Smooth muscle cell (in vitro differentiated cells): ENCODE measurements at regions not wholly inside any gene's neighbourhood (a gene's known extent, or its start where the extent isn't known, plus 50 kb on each side); places are given as distances from the start of the nearest gene placed in this dataset.
A peak's percentile ranks its signal among the peaks of the same experiment; 100 is the strongest.

Experiments
- DNase-seq: peaks from one replicate; lab custom pipeline; 2025; ENCODE audit not compliant: unreplicated experiment; lab: John Stamatoyannopoulos, UW
- H2AFZ ChIP-seq: fragments of 200-600 bp; sonication (generic); 2 replicates; pipeline ENCODE4 v1.6.0; 2016; ENCODE audit warnings: antibody characterized with exemption, low read depth, mild to moderate bottlenecking
- H3F3A ChIP-seq: fragments of 200-600 bp; sonication (generic); 2 replicates; pipeline ENCODE4 v1.6.0; 2017; ENCODE audit warnings: antibody characterized with exemption, low read depth
- H3K27ac ChIP-seq: fragments of 200-600 bp; sonication (generic); 2 replicates; pipeline ENCODE4 v1.5.1; 2016; ENCODE audit warnings: low read depth, mild to moderate bottlenecking
- H3K27me3 ChIP-seq: fragments of 200-600 bp; sonication (generic); 2 replicates; pipeline ENCODE4 v1.6.1; 2016; ENCODE audit warnings: low read depth, mild to moderate bottlenecking
- H3K36me3 ChIP-seq: fragments of 200-600 bp; sonication (generic); 2 replicates; pipeline ENCODE4 v1.5.1; 2016; ENCODE audit warnings: low read depth
- H3K4me1 ChIP-seq: fragments of 200-600 bp; sonication (generic); 2 replicates; pipeline ENCODE4 v1.5.1; 2016; ENCODE audit warnings: low read depth
- H3K4me2 ChIP-seq: fragments of 200-600 bp; sonication (generic); 2 replicates; pipeline ENCODE4 v1.6.0; 2016; ENCODE audit warnings: mild to moderate bottlenecking
- H3K4me3 ChIP-seq: fragments of 200-600 bp; sonication (generic); 2 replicates; pipeline ENCODE4 v1.5.1; 2016; ENCODE audit warnings: mild to moderate bottlenecking
- H3K79me2 ChIP-seq: fragments of 200-600 bp; sonication (generic); 2 replicates; pipeline ENCODE4 v1.6.0; 2016; ENCODE audit warnings: low read depth, mild to moderate bottlenecking
- H3K9ac ChIP-seq: fragments of 200-600 bp; sonication (generic); 2 replicates; pipeline ENCODE4 v1.6.0; 2016; ENCODE audit warnings: low read depth
- H3K9me3 ChIP-seq: fragments of 200-600 bp; sonication (generic); replicated peaks from 2 replicates; pipeline ENCODE4 v1.5.1; 2016; ENCODE audit warnings: low read depth
- H4K20me1 ChIP-seq: fragments of 200-600 bp; sonication (generic); 2 replicates; pipeline ENCODE4 v1.6.0; 2016; ENCODE audit warnings: low read depth
- CTCF ChIP-seq: fragments of 200-600 bp; sonication (generic); IDR thresholded peaks from 2 replicates; pipeline ENCODE4 v1.5.1; 2017; ENCODE audit warnings: borderline replicate concordance, mild to moderate bottlenecking, antibody characterized with exemption; ENCODE audit not compliant: insufficient read depth, poor library complexity, severe bottlenecking
- WGBS: methylation state at CpG from one replicate; pipeline ENCODE4 v1.1.7; 2016; ENCODE audit warnings: low lambda C conversion rate; 5-methylcytosine and 5-hydroxymethylcytosine counted together

- no peak overlapping the region for H3K4me3 ChIP-seq
- no peak for TF ChIP-seq CTCF
- H2AFZ ChIP-seq, result peak overlapping the region; percentile 1
- no peaks in the 10 kb centered on the region for H3K27me3 ChIP-seq
- WGBS, result 38% methylated on average over 4 of the region's 4 CpGs
- H3K36me3 ChIP-seq, result no peaks in the 10 kb centered on the region
- no peaks in the 10 kb centered on the region for H4K20me1 ChIP-seq
- peaks cover 3% of the 10 kb centered on the region for H3K4me1 ChIP-seq
- no peaks in the 10 kb centered on the region for H3K79me2 ChIP-seq
- no peaks in the 10 kb centered on the region for H3K9me3 ChIP-seq
- H3K9ac ChIP-seq, result no peak overlapping the region
- H3F3A ChIP-seq, result no peaks in the 10 kb centered on the region
- no peak overlapping the region for H3K27ac ChIP-seq
- H3K4me2 ChIP-seq, result no peak overlapping the region
- no peak for DNase-seq
Observed at GRCh38 chr6:16947375-16948015, 154.4 kb upstream of the STMND1 start.

- Histone ChIP-seq H3K4me3 (no peak overlapping the region), H3K9me3 (no peaks in the 10 kb centered on the region), H3K4me1 (peaks cover 3% of the 10 kb centered on the region), H3K36me3 (no peaks in the 10 kb centered on the region), H3K27me3 (no peaks in the 10 kb centered on the region), H3K27ac (no peak overlapping the region), H3K9ac (no peak overlapping the region), H3K4me2 (no peak overlapping the region), H4K20me1 (no peaks in the 10 kb centered on the region), H3F3A (no peaks in the 10 kb centered on the region), H2AFZ (no peak overlapping the region), H3K79me2 (no peaks in the 10 kb centered on the region)
- TF ChIP-seq CTCF, result no peak
- no peak for DNase-seq
- 57% methylated on average over 3 of the region's 3 CpGs for WGBS
Observed at GRCh38 chr6:16944596-16944995, 157.3 kb upstream of the STMND1 start.

- Histone ChIP-seq H3K27me3 (no peaks in the 10 kb centered on the region), H3K4me2 (no peak overlapping the region), H3K36me3 (no peaks in the 10 kb centered on the region), H3K79me2 (no peaks in the 10 kb centered on the region), H3K9me3 (no peaks in the 10 kb centered on the region), H3F3A (no peaks in the 10 kb centered on the region), H3K4me1 (no peaks in the 10 kb centered on the region), H3K4me3 (no peak overlapping the region), H4K20me1 (no peaks in the 10 kb centered on the region), H3K27ac (no peak overlapping the region), H2AFZ (no peak overlapping the region), H3K9ac (no peak overlapping the region)
- no peak for DNase-seq
- WGBS, result 90% methylated on average over 5 of the region's 5 CpGs
- TF ChIP-seq CTCF, result no peak
Observed at GRCh38 chr6:16939839-16940238, 162.0 kb upstream of the STMND1 start.

- H3K9me3 ChIP-seq, result no peaks in the 10 kb centered on the region
- no peaks in the 10 kb centered on the region for H3F3A ChIP-seq
- no peaks in the 10 kb centered on the region for H3K27me3 ChIP-seq
- no peak for DNase-seq
- H3K36me3 ChIP-seq, result no peaks in the 10 kb centered on the region
- H3K4me1 ChIP-seq, result no peaks in the 10 kb centered on the region
- H4K20me1 ChIP-seq, result no peaks in the 10 kb centered on the region
- no peak overlapping the region for H3K9ac ChIP-seq
- no peak overlapping the region for H3K4me2 ChIP-seq
- TF ChIP-seq CTCF, result no peak
- 91% methylated on average over 7 of the region's 7 CpGs for WGBS
- no peak overlapping the region for H2AFZ ChIP-seq
- H3K4me3 ChIP-seq, result no peak overlapping the region
- no peak overlapping the region for H3K27ac ChIP-seq
- no peaks in the 10 kb centered on the region for H3K79me2 ChIP-seq
Observed at GRCh38 chr6:16939351-16939750, 162.5 kb upstream of the STMND1 start.
